GM12878 (cell line): ENCODE measurements at regions not wholly inside any gene's neighbourhood (a gene's known extent, or its start where the extent isn't known, plus 50 kb on each side); places are given as distances from the start of the nearest gene placed in this dataset.

ENCODE experiments used
- ATAC-seq: fragments of 200-7000 bp; cut with Tn5 transposase; 3 replicates; pipeline ENCODE4 v1.9.1; 2020; ENCODE audit warnings: mild to moderate bottlenecking, moderate library complexity
- BruUV-seq: library from RNA; stranded (reverse); fragments of 400-500 nt; replicated peaks from 2 replicates; lab custom pipeline; 2021; lab: Mats Ljungman, UMichigan
- CTCF ChIA-PET: fragments of 300-600 bp; sonication (Branson Sonifier 250); formaldehyde crosslinking; extraction: SDS; loops from one replicate; lab custom pipeline; 2021; ENCODE audit warnings: inconsistent platforms; lab: Yijun Ruan, JAX
- POLR2A ChIA-PET: fragments of 350-600 bp; formaldehyde crosslinking; extraction: SDS; loops from one replicate; lab custom pipeline; 2021; ENCODE audit warnings: inconsistent platforms; lab: Charles Lee
- RAD21 ChIA-PET: fragments of 300-600 bp; sonication (Branson Sonifier 250); formaldehyde crosslinking; loops from one replicate; lab custom pipeline; 2023; ENCODE audit warnings: antibody characterized with exemption; ENCODE audit not compliant: unreplicated experiment; lab: Charles Lee
- SMC1A ChIA-PET: fragments of 300-600 bp; sonication (Branson Sonifier 250); formaldehyde crosslinking; loops from one replicate; lab custom pipeline; 2023; ENCODE audit not compliant: unreplicated experiment, uncharacterized antibody; lab: Charles Lee
- DNase-seq: peaks from one replicate; pipeline ENCODE4 v3.0.0-alpha.2; 2011; ENCODE audit warnings: low read depth, low spot score
- FAIRE-seq: peaks from 3 replicates; lab custom pipeline; 2011; peaks lifted over from hg19 to GRCh38; lab: Jason Lieb, UNC
- H2AFZ ChIP-seq: 2 replicates; pipeline ENCODE4 v1.6.0; 2011; ENCODE audit warnings: low read depth, low read length, control low read depth; ENCODE audit not compliant: control insufficient read depth
- H3K27ac ChIP-seq: 2 replicates; pipeline ENCODE4 v1.5.1; 2011; ENCODE audit warnings: control low read depth; ENCODE audit not compliant: control insufficient read depth, insufficient read depth
- H3K27me3 ChIP-seq, 2 experiments: replicated peaks in 1 of 2; 2 replicates each; pipeline versions ENCODE4 v1.6.0 to v1.6.1; 2011; ENCODE audit warnings: low read length in 1 of 2; ENCODE audit not compliant: control insufficient read depth in 2 of 2, insufficient read depth in 2 of 2
- H3K36me3 ChIP-seq, 2 experiments: 2 replicates each; pipeline ENCODE4 v1.5.1; 2011; ENCODE audit warnings: low read length in 1 of 2; ENCODE audit not compliant: control insufficient read depth in 2 of 2, insufficient read depth in 2 of 2
- H3K4me1 ChIP-seq: 2 replicates; pipeline ENCODE4 v1.6.1; 2011; ENCODE audit warnings: mild to moderate bottlenecking, low read length, moderate library complexity, mixed read lengths; ENCODE audit not compliant: control insufficient read depth, insufficient read depth
- H3K4me2 ChIP-seq: 2 replicates; pipeline ENCODE4 v1.6.0; 2011; ENCODE audit warnings: control low read depth; ENCODE audit not compliant: control insufficient read depth, insufficient read depth
- H3K4me3 ChIP-seq: fragments of 200-600 bp; sonication (generic); 2 replicates; pipeline ENCODE4 v1.5.1; 2016
- H3K79me2 ChIP-seq: 2 replicates; pipeline ENCODE4 v1.6.0; 2011; ENCODE audit warnings: low read length; ENCODE audit not compliant: control insufficient read depth, insufficient read depth
- H3K9ac ChIP-seq: 2 replicates; pipeline ENCODE4 v1.8.0; 2011; ENCODE audit warnings: low read length, control low read depth, mixed read lengths; ENCODE audit not compliant: control insufficient read depth, insufficient read depth
- H3K9me3 ChIP-seq: replicated peaks from 3 replicates; pipeline ENCODE4 v1.5.1; 2011; ENCODE audit warnings: mild to moderate bottlenecking, low read length; ENCODE audit not compliant: control insufficient read depth, insufficient read depth
- H4K20me1 ChIP-seq: 2 replicates; pipeline ENCODE4 v1.6.0; 2011; ENCODE audit not compliant: control insufficient read depth, insufficient read depth
- BMI1 ChIP-seq: fragments of 450-650 bp; IDR thresholded peaks from 2 replicates; pipeline ENCODE4 v1.6.1; 2016; ENCODE audit warnings: mild to moderate bottlenecking, moderate library complexity, borderline replicate concordance
- E4F1 ChIP-seq: fragments of 450-650 bp; IDR thresholded peaks from 2 replicates; pipeline ENCODE4 v1.6.1; 2018; ENCODE audit warnings: borderline replicate concordance, mild to moderate bottlenecking; ENCODE audit not compliant: partially characterized antibody
- GATAD2B ChIP-seq: fragments of 450-650 bp; conservative IDR thresholded peaks from 2 replicates; pipeline ENCODE4 v1.6.1; 2017; ENCODE audit warnings: low read depth, mild to moderate bottlenecking, moderate library complexity
- HCFC1 ChIP-seq: fragments of 150-350 bp; IDR thresholded peaks from 2 replicates; pipeline ENCODE4 v1.6.1; 2014; ENCODE audit warnings: low read length
- MEF2B ChIP-seq: fragments of 450-650 bp; IDR thresholded peaks from 2 replicates; pipeline ENCODE4 v1.6.1; 2018; ENCODE audit warnings: mild to moderate bottlenecking, moderate library complexity; ENCODE audit not compliant: partially characterized antibody, poor library complexity, severe bottlenecking
- PBX3 ChIP-seq: IDR thresholded peaks from 2 replicates; pipeline ENCODE4 v1.6.1; 2011; ENCODE audit warnings: mild to moderate bottlenecking, low read depth, low read length, moderate library complexity; ENCODE audit not compliant: insufficient replicate concordance
- STAT1 ChIP-seq: fragments of 450-650 bp; conservative IDR thresholded peaks from 2 replicates; pipeline ENCODE4 v1.6.1; 2014; ENCODE audit warnings: antibody characterized with exemption, mild to moderate bottlenecking
- WGBS: methylation state at CpG from one replicate; pipeline ENCODE4 v1.1.6; 2016; ENCODE audit warnings: low lambda C conversion rate; ENCODE audit not compliant: insufficient replicate concordance, insufficient coverage; ENCODE audit errors: missing lambda C conversion rate; 5-methylcytosine and 5-hydroxymethylcytosine counted together
- in situ Hi-C: fragments of 300-500 bp; cut with MboI; formaldehyde crosslinking; loops from 9 replicates; pipeline ENCODE4 v1.14.3; 2018; ENCODE audit warnings: mixed read lengths
- intact Hi-C: fragments of 100-400 bp; cut with micrococcal nuclease; formaldehyde crosslinking; loops from one replicate; pipeline ENCODE4 v1.14.2; 2022; ENCODE audit not compliant: unreplicated experiment

GRCh38 chr3:27544372-27544865, 60.2 kb upstream of the SLC4A7 start (continued):
- no peak for TF ChIP-seq E4F1

- Histone ChIP-seq H3K36me3 (no peaks in the 10 kb centered on the region), H3K9me3 (no peaks in the 10 kb centered on the region), H3K27ac (no peak overlapping the region), H2AFZ (no peak overlapping the region), H3K4me3 (no peak overlapping the region), H4K20me1 (no peaks in the 10 kb centered on the region), H3K27me3 (no peaks in the 10 kb centered on the region), H3K4me1 (no peaks in the 10 kb centered on the region), H3K4me2 (no peak overlapping the region), H3K9ac (no peak overlapping the region), H3K79me2 (no peaks in the 10 kb centered on the region)
- ATAC-seq (no peak), DNase-seq (no peak), FAIRE-seq (no peak)
- intact Hi-C loops: no loop called here
- ChIA-PET RAD21 (no interaction called here), SMC1A (interaction anchor here (1.7 kb wide), 1 partner anchor 13 kb away, joined by 7 read pairs; no protein-coding TSS in a partner anchor), CTCF (no interaction called here), POLR2A (no interaction called here)
- no TSS peak for BruUV-seq
- TF ChIP-seq GATAD2B (no peak), BMI1 (no peak), E4F1 (no peak), MEF2B (no peak), HCFC1 (no peak), STAT1 (no peak), PBX3 (no peak)
- 61% methylated on average over 5 of the region's 5 CpGs for WGBS
- in situ Hi-C loops: no loop called here
These were observed 58.3 kb upstream of the SLC4A7 start for GRCh38 chr3:27542476-27542875.
